ENCODE measurements at regions not wholly inside any gene's neighbourhood (a gene's known extent, or its start where the extent isn't known, plus 50 kb on each side); places are given as distances from the start of the nearest gene placed in this dataset.
"Not testable (repeated sequence)": the region's sequence is repeated elsewhere in the genome, so short reads cannot be mapped to it uniquely, and the experiment has no call there.

DNA sequence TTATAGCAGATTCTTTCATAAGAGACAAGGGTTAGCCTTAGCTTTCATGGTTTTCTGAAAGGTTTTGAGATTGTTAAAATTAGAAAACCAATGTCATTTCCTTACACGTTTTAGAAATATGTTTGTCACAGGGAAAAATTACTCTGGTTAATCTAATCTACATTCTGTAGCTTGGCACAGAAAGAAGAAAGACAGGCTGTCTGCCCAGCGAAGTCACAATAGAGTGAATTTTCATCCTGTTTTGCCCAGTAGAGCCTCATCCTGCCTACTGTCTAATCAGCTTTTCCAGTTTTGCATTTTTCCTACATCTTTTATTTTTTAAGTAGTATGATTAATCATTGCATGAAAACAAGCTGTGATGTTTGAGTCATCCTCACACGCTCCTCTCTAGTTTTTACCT, 688.8 kb downstream of the MTRR start:
- no peak for DNase-seq (ENCODE audit: low read depth, low spot score)

DNA sequence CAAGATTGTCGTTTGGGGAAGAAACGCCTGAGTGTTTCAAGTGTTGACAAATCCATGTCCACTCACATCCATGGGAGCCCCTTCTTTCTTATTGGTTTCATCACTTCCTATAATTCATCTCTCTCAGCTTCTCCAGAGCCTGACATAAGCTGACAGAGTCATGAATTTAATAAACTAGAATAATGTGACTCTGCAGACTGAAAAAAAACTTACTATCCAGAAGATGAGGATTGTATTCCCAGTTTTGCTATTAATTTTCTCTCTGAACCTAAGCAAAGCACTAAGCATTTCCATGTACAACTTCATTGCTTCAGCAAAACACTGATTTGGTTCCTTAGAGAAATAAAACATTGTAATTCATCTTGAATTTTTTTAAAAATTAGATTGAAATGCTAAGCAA, 691.8 kb downstream of the MTRR start:
- no peak for DNase-seq (ENCODE audit: low read depth, low spot score)

DNA sequence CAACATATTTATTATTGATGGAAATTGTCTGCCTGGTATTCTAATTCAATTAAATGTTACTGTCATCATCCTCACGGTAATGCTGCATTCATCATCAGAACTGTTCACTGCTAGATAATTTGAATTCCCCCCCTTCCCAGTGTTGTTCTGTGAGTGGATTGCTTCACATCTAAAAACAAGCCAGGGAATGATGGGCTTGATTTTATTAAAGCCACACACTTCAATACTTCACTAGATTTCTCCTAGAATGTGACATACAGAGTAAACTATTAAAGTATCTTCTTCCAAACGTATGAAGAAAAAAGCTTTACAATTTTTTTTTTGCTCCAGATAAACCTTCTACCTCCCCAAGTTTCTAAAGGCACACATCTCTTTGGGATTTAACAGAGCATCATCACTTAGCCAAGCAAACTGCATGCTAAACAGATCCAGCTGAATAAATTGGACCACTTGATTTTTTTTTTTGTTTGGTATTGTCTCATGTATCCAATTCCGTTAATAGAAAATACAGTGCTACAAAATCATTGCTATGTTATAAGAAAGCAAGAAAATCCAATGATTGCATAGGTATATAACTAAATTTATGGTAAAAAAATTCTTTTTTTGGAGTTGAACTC, 692.4 kb downstream of the MTRR start:
- no peak for DNase-seq (ENCODE audit: low read depth, low spot score)

DNA sequence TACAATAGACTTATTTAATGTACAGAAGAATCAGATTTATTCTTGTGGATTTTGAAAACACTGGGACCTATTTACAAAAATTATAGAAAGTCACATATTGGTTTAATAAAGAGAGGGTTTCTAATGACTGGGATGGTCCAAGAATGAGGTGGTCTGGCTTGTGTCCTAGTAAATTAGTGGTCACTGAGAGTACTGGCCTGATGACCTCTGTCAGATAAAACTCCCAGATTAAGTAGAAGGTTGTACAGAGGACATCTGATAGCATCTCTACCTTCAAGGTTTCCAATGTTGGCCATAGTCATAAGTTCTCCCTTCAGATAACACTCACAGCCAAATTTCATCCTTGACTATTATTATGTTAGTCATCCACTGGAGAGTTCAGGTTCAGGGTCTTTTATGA, 692.9 kb downstream of the MTRR start:
- DNase-seq (ENCODE audit: low read depth, low spot score) = no peak

DNA sequence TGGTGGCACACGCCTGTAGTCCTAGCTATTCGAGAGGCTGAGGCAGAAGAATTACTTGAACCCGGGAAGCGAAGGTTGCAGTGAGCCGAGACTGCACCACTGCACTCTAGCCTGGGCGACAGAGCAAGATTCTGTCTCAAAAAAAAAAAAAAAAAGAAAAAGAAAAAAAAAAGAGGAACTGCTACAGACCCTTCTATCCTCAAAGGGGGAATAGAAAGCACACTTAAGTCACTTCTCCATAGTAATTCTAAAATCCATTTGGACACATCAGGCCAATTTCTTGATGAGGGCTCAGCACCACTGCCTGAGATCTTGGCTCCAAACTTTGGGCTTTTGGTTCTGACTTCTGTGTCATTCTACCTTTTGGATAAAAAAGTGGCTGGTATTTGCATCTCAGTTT, 694.6 kb downstream of the MTRR start:
- DNase-seq (ENCODE audit: low read depth, low spot score) = not testable (repeated sequence)

DNA sequence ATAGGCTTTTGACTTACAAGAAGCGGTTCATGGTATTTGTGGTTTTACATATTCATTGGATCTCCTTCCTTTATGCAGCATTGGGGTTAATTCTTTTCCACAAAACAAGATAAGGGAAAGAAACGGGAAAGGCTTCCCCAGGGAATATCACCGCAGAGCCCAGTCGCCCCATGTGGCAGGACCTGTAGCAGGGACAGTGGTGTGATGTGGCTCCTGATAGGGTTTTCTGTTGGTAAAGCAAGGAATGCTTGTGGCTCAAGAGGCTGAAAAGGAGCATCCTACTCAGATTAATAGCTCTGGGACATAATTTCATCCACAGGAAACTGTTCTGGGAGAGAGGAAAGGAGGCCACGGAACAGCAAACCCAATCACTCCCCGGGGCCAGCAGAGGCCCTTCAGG, 699.9 kb downstream of the MTRR start:
- DNase-seq (ENCODE audit: low read depth, low spot score) = no peak

DNA sequence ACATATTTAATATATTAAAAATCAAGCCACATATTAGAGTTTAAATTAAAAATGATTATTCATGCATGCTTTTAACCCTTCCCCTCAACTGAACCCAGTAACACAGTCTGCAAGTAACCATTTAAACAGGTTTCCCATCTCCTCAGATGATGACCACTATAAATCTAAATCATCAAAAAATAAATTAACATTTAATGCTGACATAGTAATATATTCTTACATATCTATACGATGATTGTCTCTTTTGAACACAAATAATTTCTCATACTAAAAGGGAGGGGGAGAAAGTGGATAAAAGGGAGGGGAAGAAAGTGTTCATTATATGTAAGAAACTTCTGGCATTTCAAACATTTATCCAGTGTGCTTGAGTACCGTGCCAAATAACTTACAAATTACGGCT, 701.6 kb downstream of the MTRR start:
- no peak for DNase-seq (ENCODE audit: low read depth, low spot score)

DNA sequence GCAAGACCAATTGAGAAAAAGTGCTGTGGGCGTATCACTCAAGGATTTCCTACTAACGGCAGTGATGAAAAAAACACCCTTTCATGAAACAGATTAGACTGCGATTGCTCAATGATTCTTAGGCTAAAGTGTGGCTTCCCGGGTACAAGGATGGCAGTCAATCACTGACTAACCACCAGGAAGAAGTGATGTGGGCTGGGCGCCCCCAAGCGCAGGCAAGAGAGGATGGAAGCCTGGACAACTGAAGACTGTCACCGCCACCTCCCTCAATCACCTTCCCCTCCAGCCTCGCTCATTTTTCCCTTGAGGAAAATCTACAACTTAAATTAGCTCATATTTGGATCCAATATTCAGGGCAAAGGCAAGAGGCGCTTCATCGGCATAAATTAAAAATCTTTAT, 707.2 kb downstream of the MTRR start:
- no peak for DNase-seq (ENCODE audit: low read depth, low spot score)

DNA sequence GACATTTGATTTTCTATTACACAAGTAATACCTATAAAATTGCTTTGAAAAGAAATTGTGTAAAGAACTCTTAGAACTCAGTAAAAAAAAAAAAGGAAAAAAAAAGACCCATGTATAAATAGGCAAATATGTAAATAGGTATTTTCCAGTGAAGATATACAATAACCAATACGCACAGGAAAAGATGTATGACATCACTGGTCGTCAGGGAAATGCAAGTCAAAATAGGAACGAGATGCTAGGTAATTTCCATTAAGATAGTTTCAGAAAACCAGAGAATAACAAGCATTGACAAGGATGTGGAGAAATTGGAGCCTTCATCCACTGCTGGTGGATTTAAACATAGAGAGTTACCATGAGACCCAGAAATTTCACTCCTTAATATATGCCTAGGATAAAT, 708.8 kb downstream of the MTRR start:
- peak; percentile 7 for DNase-seq (ENCODE audit: low read depth, low spot score)

DNA sequence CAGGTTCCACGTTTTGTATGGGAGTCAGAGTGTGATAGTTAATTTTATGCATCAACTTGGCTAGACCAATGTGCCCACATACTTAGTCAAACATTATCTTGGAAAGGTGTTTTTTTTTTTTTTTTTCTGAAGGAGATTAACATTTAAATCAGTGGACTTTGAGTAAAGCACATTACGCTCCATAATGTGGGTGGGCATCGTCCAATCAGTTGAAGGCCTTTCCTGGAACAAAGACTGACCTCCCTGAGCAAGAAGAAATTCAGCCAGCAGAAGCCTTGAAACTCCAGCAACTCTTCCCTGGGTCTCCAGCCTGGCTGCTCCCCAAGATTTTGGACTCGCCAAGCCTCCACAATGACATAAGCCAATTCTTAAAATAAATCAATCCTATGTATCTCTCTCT, 711.4 kb downstream of the MTRR start:
- DNase-seq (ENCODE audit: low read depth, low spot score) = no peak

DNA sequence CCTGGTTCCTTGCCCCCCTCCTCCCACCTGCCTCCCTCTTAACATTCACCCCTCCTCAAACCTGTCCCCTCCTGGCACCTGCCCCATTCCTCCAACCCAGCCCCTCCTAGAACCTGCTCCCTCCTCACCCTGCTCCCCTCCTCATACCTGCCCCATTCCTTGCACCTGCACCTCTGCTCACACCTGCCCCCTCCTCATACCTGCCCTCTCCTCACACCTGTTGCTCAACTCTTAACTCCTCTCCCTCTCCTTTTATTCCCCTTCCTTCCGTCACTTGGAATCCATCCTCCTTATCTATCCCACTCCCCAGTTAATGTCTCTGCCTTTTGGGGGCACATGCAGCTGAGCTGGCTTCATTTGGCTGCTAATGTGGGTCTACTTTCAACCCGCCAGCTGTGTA, 712.1 kb downstream of the MTRR start:
- no peak for DNase-seq (ENCODE audit: low read depth, low spot score)

DNA sequence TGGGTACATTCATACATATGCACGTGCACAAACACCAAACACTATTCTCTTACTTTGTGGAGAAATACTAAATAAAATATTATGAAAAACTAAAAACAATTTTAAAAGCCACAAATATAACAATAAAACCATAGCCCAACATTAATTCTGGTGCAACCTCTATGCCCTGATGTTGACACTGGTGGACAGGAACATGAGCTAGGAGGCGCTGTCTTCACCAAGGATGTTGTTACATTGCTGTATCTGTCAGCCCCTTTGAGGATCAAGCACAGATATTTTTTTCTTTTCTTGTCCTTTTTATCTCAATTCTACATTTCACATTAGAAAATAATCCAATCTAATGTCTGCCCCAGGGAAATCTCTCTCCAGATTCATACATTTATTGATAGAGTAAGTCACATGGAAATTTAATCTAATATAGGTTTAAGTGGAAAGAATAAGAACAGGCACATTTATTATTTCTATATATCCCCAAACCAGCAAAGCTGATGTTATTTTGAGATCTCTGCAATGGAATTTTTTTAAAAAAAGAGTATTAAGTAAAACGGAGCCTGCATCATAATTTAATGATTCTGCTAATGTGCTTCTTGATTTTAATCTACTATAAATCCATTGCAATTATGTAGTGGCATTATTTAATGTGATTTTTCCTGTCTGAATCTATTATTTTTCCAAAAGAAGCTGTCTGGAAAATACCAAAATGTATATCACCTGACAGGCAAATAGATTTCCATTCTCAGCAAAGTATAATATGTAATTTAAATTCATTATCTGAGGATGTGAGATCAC, 716.5 kb downstream of the MTRR start:
- no peak for DNase-seq (ENCODE audit: low read depth, low spot score)

DNA sequence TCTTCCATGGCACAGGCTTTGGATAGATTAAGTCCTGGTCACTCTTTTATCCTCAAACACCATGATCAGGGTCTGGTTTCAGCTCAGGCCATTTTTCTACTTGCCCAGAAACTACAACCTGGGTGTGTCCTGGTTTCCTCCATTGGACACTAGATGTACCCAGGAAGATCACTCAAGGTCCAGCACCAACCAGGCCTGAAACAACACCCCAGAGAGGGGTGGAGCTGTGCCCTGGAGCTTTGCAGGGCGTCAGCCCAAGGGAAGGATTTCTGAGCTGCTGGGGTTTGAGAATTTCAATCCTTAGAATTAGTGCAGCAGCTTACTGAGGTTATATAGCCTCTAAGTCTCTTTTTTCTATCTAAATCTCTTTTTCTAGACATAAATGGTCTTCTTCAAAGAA, 722.0 kb downstream of the MTRR start:
- DNase-seq (ENCODE audit: low read depth, low spot score) = no peak

DNA sequence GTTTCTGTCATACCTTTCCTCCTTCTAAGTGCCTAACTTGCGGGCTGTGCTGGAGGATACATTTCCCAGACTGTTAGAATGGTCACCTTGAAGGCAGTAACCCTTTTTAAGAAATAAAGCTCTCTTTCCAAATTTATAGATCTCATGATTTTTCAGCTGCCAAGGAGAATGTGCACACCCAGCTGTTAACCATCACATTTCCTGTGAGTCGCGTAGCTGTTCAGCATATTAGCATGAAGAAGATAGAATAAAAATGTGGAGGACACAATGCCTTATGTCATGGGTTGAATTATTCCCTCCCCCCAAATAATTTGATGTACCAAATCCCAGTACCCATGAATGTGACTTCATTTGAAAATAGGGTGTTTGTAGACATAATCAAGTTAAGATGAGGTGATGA, 729.4 kb downstream of the MTRR start:
- DNase-seq (ENCODE audit: low read depth, low spot score) = no peak

DNA sequence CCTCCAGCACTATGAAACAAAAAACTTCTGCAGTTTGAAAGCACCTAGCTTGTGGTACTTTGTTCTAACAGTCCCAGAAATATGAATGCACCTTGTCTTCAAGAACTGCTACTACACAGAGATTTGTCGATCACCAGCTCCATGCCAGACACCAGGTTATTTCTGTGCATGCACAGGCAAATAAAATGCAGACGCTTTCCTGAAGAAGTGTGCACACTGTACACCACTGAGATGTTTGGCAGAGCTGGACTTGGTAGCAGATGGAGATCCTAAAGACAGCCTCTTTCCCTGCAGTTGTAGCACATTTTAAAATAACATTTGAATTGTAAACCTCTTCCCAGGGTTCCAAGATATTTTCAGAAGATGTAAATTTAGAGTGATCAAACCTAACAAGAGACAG, 730.0 kb downstream of the MTRR start:
- no peak for DNase-seq (ENCODE audit: low read depth, low spot score)

DNA sequence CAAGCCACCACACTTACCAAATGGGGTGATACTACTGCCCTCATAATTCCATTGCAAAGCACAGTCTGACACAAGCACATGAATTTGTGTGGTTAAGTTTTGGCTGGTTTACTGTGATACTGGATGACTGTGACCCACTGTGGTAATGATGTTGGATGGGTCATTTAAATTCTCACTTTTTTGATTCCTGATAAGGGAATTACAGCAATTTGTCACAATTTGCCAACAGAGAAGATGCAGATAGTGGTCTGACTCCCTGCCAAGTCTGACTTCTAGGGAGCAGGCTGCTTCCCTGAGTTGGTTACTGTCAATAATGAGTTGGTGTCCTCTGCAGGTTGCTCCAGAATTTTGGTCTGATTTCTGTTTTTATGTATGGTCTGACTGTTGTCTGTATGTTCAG, 731.9 kb downstream of the MTRR start:
- peak; percentile 4 for DNase-seq (ENCODE audit: low read depth, low spot score)

DNA sequence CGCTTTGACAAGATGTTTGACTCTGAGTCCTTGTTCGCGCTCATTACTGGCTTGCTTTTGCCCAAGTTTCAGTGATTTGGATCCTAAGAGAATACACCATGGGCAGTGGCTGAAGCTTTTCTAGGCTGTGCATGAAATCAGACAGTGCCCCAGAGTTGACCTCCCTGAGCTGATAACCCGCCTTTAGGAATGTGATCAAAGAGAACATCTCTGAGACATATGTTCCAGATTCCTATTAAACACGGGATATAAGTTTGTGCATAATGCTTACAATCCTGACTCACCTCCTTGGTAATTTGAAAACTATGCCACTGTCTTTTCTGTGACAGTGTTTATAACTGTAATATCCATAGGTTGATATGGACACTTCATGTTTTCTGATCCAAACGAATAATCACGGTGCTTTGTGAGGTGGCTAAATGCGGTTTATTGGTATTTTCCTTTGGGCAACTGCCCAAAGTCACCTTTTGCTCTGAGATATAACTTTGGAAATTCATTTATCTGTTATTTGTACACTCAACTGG, 732.9 kb downstream of the MTRR start:
- DNase-seq (ENCODE audit: low read depth, low spot score) = no peak

DNA sequence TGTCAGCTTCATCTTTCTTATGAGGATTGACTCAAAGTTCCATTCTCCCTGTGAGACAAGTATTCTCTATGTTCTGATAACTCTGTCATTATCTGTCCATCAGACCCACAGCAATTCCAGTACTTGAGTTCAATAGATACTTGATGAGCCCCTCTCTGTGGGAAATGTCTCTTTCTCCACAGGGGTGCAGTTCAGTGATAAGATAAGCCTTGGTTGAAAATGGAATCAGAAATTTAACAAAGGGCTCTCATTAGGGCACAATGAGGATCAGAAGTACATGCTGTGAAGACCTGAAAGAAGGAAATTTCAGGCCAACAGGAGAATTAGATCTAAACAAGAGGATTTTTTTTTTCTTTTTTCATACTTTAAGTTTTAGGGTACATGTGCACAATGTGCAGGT, 737.3 kb downstream of the MTRR start:
- DNase-seq (ENCODE audit: low read depth, low spot score) = no peak

DNA sequence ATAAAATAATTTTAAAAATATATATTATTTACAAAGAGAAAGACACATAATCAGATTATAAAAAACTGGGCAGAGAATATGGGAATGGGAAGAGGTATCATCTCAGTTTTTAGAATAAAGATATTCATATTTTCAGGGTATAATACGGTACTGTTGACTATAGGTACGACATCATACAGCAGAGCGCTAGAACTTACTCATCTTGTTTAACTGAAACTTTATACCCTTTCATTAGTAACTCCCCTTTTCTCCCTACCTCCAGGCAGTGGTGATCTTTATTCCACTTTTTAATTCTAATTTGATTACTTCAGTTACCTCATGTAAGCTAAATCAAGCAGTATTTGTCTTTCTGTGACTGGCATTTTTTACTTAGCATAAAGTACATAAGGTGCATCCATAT, 742.1 kb downstream of the MTRR start:
- no peak for DNase-seq (ENCODE audit: low read depth, low spot score)

DNA sequence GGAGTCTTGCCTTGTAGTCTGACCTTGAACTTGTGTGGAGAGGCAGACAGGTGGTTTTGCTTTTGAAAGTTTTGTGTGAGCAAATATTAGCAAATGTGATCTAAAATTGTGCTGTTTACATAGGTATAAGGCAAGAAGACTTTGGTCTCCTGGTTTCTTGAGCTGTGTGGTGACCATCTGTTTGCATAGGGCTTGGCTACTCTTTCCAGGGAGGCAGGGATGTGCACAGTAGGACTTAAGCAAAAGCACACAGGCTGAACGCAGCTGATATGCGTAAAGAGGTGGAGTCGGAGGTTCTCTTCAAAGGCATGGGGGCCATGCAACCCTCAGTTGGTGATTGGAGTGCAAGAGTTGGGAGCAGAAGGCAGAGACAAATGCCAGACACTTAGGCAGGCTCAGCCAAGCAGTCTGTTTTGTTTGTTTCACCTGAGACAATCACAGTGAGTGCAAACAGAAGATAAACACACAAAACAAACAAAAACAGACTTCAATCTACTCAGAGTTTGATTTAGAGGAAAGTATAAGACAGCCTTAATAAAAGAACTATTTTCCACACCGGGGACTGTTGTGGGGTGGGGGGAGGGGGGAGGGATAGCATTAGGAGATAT, 744.2 kb downstream of the MTRR start:
- no peak for DNase-seq (ENCODE audit: low read depth, low spot score)

DNA sequence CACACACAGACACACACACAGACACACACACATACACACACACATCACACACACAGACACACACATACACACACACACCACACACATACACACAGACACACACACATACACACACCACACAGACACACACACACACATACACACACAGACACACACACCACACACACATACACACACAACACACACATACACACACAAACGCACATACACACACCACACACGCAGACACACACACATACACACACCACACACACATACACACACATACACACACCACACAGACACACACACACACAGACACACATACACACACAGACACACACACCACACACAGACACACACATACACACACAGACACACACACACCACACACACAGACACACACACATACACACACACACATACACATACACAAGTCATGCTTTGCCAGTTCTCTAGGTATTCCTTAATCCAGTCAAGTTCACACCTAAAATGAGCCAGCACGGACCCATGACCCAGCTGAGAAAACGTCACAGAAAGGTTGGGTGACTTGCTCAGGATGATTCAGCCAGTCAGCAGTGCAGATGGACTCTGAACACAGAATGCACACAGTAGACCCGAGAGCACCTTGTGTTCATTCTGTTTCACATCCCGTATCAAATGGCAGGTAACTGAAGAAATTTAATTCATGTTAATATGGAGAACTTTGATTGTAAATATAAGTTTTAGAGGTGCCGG, 746.4 kb downstream of the MTRR start:
- no peak for DNase-seq (ENCODE audit: low read depth, low spot score)

DNA sequence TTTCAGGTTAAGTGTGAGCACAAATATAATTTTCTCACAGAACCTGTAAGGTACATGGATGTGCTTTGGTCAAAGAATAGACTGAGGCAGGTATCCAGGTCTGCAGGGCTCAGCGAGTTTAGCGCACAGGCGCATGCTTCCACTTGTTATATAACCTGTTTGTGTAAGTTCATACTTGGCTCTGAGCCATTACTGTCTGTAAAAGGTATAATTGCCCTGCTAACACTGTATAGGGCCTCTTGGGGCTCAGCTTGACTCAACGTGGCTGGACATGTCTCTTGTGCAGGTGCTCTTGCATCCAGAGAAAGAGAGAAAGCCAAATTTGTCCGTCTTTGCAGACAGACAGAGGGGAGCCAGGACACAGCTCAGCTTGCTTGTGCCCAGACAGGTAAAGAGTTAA, 759.6 kb downstream of the MTRR start:
- no peak for DNase-seq (ENCODE audit: low read depth, low spot score)
